ENCODE measurements at regions not wholly inside any gene's neighbourhood (a gene's known extent, or its start where the extent isn't known, plus 50 kb on each side); places are given as distances from the start of the nearest gene placed in this dataset.

DNA sequence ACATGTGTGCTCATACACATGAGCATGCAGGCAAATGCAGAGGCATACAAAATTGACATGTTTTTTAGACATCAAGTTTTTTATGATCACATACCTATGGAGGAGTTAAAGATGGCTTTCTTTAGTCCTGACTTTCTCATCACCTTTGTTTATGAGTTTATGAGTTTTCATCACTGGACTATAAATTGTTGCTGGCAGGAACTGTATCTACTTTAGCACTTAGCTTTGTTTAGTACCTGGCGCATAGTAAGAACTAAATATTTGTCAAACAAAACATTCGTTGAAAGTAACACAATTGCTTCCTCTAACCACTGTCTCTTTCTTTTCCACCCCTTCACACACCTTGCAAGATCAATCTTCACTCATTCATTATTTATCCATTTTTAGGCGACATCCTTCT lies 182.6 kb downstream of the SUCNR1 start:
- no peak for DNase-seq (ENCODE audit: low spot score)
- no peaks in the 10 kb centered on the region for H3K36me3 ChIP-seq (ENCODE audit: control insufficient read depth in 4 of 4, insufficient read depth in 3 of 4, low read depth in 1 of 4, low read length in 3 of 4)

More for the DNA sequence above, 182.6 kb downstream of the SUCNR1 start:
- no peak overlapping the region for H3K9ac ChIP-seq (ENCODE audit: low read depth in 1 of 2, low read length in 2 of 2)
- 77% methylated on average over 3 of the region's 3 CpGs for WGBS
- H3K4me3 ChIP-seq (ENCODE audit: low read depth in 1 of 3, low read length in 3 of 3): no peak overlapping the region
- no peaks in the 10 kb centered on the region for H3K9me3 ChIP-seq (ENCODE audit: control insufficient read depth in 4 of 4, low read length in 3 of 4)
- H3K27me3 ChIP-seq (ENCODE audit: control insufficient read depth in 4 of 4, insufficient read depth in 4 of 4, low read length in 3 of 4): no peaks in the 10 kb centered on the region
- H3K27ac ChIP-seq (ENCODE audit: low read depth in 1 of 2, low read length in 2 of 2): no peak overlapping the region
- no peaks in the 10 kb centered on the region for H3K4me1 ChIP-seq (ENCODE audit: control insufficient read depth in 4 of 4, insufficient read depth in 4 of 4, low read length in 3 of 4)
- no peak for TF ChIP-seq TAF1 (conservative IDR thresholded peaks at IDR 0.05)
- no peak for TF ChIP-seq GABPA (IDR thresholded peaks at IDR 0.05 in 1 of 2, conservative IDR thresholded peaks at IDR 0.05 in 1 of 2)
- TF ChIP-seq HNF4G (IDR thresholded peaks at IDR 0.05): no peak
- TF ChIP-seq SP1 (IDR thresholded peaks at IDR 0.05): no peak
- no peak for TF ChIP-seq YY1 (IDR thresholded peaks at IDR 0.05)
- no peak for TF ChIP-seq FOXA2 (IDR thresholded peaks at IDR 0.05)
- TF ChIP-seq ZBTB33 (IDR thresholded peaks at IDR 0.05): no peak
- TF ChIP-seq JUND (IDR thresholded peaks at IDR 0.05): no peak
- no peak for TF ChIP-seq RAD21 (IDR thresholded peaks at IDR 0.05)
- TF ChIP-seq EGR1 (IDR thresholded peaks at IDR 0.05; ENCODE audit: low read depth in 2 of 2): no peak
- TF ChIP-seq MAX (IDR thresholded peaks at IDR 0.05): no peak
- TF ChIP-seq NR2F2 (IDR thresholded peaks at IDR 0.05): no peak
- TF ChIP-seq HNF4A (conservative IDR thresholded peaks at IDR 0.05): no peak
- TF ChIP-seq RXRA (IDR thresholded peaks at IDR 0.05): no peak
- no peak for TF ChIP-seq REST (IDR thresholded peaks at IDR 0.05)
- TF ChIP-seq, protein P1, sequence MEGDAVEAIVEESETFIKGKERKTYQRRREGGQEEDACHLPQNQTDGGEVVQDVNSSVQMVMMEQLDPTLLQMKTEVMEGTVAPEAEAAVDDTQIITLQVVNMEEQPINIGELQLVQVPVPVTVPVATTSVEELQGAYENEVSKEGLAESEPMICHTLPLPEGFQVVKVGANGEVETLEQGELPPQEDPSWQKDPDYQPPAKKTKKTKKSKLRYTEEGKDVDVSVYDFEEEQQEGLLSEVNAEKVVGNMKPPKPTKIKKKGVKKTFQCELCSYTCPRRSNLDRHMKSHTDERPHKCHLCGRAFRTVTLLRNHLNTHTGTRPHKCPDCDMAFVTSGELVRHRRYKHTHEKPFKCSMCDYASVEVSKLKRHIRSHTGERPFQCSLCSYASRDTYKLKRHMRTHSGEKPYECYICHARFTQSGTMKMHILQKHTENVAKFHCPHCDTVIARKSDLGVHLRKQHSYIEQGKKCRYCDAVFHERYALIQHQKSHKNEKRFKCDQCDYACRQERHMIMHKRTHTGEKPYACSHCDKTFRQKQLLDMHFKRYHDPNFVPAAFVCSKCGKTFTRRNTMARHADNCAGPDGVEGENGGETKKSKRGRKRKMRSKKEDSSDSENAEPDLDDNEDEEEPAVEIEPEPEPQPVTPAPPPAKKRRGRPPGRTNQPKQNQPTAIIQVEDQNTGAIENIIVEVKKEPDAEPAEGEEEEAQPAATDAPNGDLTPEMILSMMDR (IDR thresholded peaks at IDR 0.05; ENCODE audit: low read depth, low read length, missing input control): no peak
- TF ChIP-seq ATF3 (IDR thresholded peaks at IDR 0.05): no peak
- no peak for TF ChIP-seq FOXA1 (IDR thresholded peaks at IDR 0.05)
